ENCODE measurements at regions not wholly inside any gene's neighbourhood (a gene's known extent, or its start where the extent isn't known, plus 50 kb on each side); places are given as distances from the start of the nearest gene placed in this dataset.

DNA sequence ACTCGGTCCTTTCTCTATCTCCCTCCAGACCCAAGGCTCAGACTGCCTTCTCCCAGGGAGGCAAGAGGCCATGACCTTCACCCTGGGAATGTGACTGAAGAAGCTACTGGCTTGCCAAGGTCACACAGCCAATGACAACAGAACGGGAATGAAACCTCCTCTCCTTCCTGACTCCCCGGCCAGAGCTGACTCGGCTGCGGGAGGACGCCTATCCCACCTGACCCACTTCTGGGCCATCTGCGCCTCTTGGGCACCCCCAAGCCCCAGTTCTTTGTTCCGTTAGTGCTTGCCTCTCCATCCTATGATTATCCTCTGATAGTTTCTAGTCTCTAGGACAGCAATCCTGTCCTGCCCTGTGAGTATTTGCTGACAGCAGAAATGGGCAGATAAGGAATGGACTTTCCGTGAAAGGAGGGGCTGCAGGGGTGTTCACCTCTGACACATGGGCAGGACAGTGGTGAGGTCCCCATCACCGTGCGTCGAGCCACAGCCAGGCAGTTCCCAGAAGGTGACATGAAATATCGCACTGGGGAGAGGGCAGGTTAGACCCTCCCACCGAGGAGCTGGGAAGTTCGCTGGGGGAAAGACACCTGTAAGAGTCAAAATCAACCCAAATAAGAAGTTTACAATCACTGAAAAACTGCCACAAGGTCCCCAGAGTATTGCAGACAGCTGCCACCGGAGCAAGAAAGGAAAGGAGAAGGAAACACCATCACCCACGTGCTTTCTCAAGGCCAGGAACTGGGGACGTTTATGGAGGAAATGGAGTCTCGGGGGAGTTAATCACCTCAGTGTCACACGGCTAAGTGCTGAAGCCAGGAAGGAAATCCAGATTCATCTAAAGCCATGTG is 63.0 kb downstream of the INSIG1 start:
- CTCF ChIA-PET: no interaction called here
- BruUV-seq (replicated peaks): no TSS peak
- H3K27ac Mint-ChIP-seq (ENCODE audit: unreplicated experiment): no peak overlapping the region

DNA sequence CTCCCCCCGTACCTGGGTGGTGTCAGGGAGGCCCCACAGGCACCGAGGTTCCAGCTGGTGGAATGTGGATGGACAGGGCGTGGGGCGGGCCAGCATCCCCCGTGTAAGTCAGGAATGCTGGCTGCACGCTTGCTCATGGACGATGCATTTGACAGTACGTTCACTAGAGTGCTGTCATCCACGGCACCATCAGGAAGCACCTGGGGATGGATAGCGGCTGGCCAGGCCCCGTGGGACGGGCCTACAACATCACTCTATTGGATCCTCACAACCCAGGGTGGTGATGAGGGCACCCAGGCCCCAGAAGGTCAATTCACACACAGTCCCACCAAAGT is 63.6 kb downstream of the INSIG1 start:
- CTCF ChIA-PET: no interaction called here
- H3K4me3 Mint-ChIP-seq (ENCODE audit: low read depth, unreplicated experiment): no peak overlapping the region
- DNase-seq: no peak
- TF ChIP-seq, protein P1, sequence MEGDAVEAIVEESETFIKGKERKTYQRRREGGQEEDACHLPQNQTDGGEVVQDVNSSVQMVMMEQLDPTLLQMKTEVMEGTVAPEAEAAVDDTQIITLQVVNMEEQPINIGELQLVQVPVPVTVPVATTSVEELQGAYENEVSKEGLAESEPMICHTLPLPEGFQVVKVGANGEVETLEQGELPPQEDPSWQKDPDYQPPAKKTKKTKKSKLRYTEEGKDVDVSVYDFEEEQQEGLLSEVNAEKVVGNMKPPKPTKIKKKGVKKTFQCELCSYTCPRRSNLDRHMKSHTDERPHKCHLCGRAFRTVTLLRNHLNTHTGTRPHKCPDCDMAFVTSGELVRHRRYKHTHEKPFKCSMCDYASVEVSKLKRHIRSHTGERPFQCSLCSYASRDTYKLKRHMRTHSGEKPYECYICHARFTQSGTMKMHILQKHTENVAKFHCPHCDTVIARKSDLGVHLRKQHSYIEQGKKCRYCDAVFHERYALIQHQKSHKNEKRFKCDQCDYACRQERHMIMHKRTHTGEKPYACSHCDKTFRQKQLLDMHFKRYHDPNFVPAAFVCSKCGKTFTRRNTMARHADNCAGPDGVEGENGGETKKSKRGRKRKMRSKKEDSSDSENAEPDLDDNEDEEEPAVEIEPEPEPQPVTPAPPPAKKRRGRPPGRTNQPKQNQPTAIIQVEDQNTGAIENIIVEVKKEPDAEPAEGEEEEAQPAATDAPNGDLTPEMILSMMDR (IDR thresholded peaks at IDR 0.05; ENCODE audit: unreplicated experiment): no peak
- peaks cover 94% of the 10 kb centered on the region for H3K27me3 Mint-ChIP-seq (ENCODE audit: unreplicated experiment)
- H3K27ac Mint-ChIP-seq (ENCODE audit: unreplicated experiment): no peak overlapping the region
- intact Hi-C loops (cut with micrococcal nuclease; ENCODE audit: unreplicated experiment): no loop called here
- BruUV-seq (replicated peaks): no TSS peak
- no peaks in the 10 kb centered on the region for H3K4me1 Mint-ChIP-seq (ENCODE audit: low read depth, unreplicated experiment)
- H3K36me3 Mint-ChIP-seq (ENCODE audit: insufficient read depth, unreplicated experiment): no peaks in the 10 kb centered on the region
- no peaks in the 10 kb centered on the region for H3K9me3 Mint-ChIP-seq (ENCODE audit: low read depth, unreplicated experiment)

More for the DNA sequence above, 63.0 kb downstream of the INSIG1 start:
- Mint-ChIP-seq H3K4me3 (ENCODE audit: low read depth, unreplicated experiment) (no peak overlapping the region), H3K4me1 (ENCODE audit: low read depth, unreplicated experiment) (no peaks in the 10 kb centered on the region), H3K9me3 (ENCODE audit: low read depth, unreplicated experiment) (no peaks in the 10 kb centered on the region), H3K27me3 (ENCODE audit: unreplicated experiment) (peaks cover 92% of the 10 kb centered on the region), H3K36me3 (ENCODE audit: insufficient read depth, unreplicated experiment) (no peaks in the 10 kb centered on the region)
- no peak for DNase-seq
- TF ChIP-seq, protein P1 (IDR thresholded peaks at IDR 0.05; ENCODE audit: unreplicated experiment): no peak
- intact Hi-C loops (cut with micrococcal nuclease; ENCODE audit: unreplicated experiment): no loop called here

DNA sequence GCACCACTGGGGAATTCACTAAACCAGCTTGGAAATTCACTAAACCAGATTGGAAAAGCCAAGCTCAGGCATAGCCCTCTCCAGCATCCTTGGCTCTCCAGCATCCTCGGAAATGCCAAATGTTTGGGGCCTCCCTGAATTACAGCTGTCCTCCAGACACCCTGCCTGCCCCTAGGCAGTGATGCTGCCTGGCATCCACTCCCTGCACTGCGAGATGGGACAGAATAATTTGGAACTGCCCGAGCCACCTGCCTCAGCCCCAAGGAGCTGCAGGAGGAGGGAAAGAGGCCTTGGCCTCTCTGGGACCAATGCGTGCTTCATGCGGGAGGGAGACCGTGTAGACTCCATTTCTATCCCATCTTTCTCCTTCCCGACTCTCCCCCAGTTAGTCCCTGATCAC is 64.3 kb downstream of the INSIG1 start:
- TF ChIP-seq, protein P1 (IDR thresholded peaks at IDR 0.05; ENCODE audit: unreplicated experiment): no peak
- intact Hi-C loops (cut with micrococcal nuclease; ENCODE audit: unreplicated experiment): no loop called here
- Mint-ChIP-seq H3K4me1 (ENCODE audit: low read depth, unreplicated experiment) (no peaks in the 10 kb centered on the region), H3K27ac (ENCODE audit: unreplicated experiment) (no peak overlapping the region), H3K9me3 (ENCODE audit: low read depth, unreplicated experiment) (no peaks in the 10 kb centered on the region), H3K36me3 (ENCODE audit: insufficient read depth, unreplicated experiment) (no peaks in the 10 kb centered on the region), H3K27me3 (ENCODE audit: unreplicated experiment) (peaks cover 90% of the 10 kb centered on the region), H3K4me3 (ENCODE audit: low read depth, unreplicated experiment) (no peak overlapping the region)
- CTCF ChIA-PET: no interaction called here
- no TSS peak for BruUV-seq (replicated peaks)
- no peak for DNase-seq

DNA sequence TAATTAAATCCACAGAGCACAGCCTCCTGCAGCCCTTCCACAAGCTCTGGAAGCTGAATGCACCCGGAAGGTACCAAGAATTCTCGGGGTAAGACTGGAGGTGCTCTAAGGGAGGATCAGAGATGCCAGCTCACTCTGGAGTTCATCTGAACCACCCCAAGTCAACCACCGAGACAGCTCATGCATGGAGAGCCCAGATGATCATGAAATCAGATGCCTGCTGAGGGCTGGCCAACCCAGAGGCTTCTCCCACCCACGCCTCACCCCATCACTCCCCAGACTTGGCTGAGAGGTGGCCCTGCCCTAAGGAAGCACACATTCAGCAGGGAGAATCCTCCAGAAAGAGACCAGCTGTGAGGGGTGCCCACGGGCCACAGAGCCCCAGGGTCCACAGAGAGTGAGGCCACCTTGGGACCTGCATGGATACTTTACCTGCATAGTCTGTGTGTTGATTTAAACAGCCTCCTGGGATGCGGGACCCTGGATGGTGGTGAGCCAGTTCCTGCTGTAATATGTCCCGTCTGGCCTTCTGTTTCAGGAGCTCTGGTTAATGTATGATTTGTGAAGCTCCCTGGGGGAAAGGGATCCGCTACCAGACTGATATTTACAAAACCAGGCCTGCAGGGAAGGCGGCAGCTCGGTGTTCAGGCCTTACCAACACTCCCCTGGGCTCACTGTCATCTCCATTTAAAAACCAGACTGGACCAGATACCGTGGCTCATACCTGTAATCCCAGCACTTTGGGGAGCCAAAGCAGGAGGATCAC is 64.9 kb downstream of the INSIG1 start:
- Mint-ChIP-seq H3K4me3 (ENCODE audit: low read depth, unreplicated experiment) (no peak overlapping the region), H3K4me1 (ENCODE audit: low read depth, unreplicated experiment) (no peaks in the 10 kb centered on the region), H3K27ac (ENCODE audit: unreplicated experiment) (no peak overlapping the region), H3K9me3 (ENCODE audit: low read depth, unreplicated experiment) (no peaks in the 10 kb centered on the region), H3K27me3 (ENCODE audit: unreplicated experiment) (peaks cover 84% of the 10 kb centered on the region), H3K36me3 (ENCODE audit: insufficient read depth, unreplicated experiment) (no peaks in the 10 kb centered on the region)
- TF ChIP-seq, protein P1 (IDR thresholded peaks at IDR 0.05; ENCODE audit: unreplicated experiment): no peak
- intact Hi-C loops (cut with micrococcal nuclease; ENCODE audit: unreplicated experiment): no loop called here
- DNase-seq: no peak
- CTCF ChIA-PET: no interaction called here
- no TSS peak for BruUV-seq (replicated peaks)

Data from Calu3 (cell line).